Left ventricle myocardium superior (tissue), 1 donor: ENCODE measurements at regions not wholly inside any gene's neighbourhood (a gene's known extent, or its start where the extent isn't known, plus 50 kb on each side); places are given as distances from the start of the nearest gene placed in this dataset.
"Not testable (repeated sequence)": the region's sequence is repeated elsewhere in the genome, so short reads cannot be mapped to it uniquely, and the experiment has no call there.

Experiments used
- ATAC-seq: fragments of 200-7000 bp; cut with Tn5 transposase; one replicate; pipeline ENCODE4 v1.9.1; 2020; ENCODE audit warnings: mild to moderate bottlenecking, moderate library complexity
- DNase-seq: peaks from one replicate; pipeline ENCODE4 v3.0.0-alpha.2; 2020
- intact Hi-C: fragments of 100-400 bp; cut with micrococcal nuclease; formaldehyde crosslinking; loops from one replicate; pipeline ENCODE4 v1.11.0; 2022
- donor health status: DM: no; HTN: yes; CAD: no; lungs with severe emphysema.

GRCh38 chr6:85002847-85003246, 238.4 kb upstream of the TBX18 start:
- ATAC-seq (no peak), DNase-seq (no peak)
- intact Hi-C loops = no loop called here

- intact Hi-C loops = no loop called here
- no peak for ATAC-seq
- no peak for DNase-seq
Observed at GRCh38 chr6:85000001-85000400, 235.6 kb upstream of the TBX18 start.

- ATAC-seq = no peak
- intact Hi-C loops = no loop called here
- no peak for DNase-seq
Observed at GRCh38 chr6:84998223-84998622, 233.8 kb upstream of the TBX18 start.

- intact Hi-C loops, DNase-seq, ATAC-seq: not testable (repeated sequence)
Observed at GRCh38 chr6:84988766-84989165, 224.4 kb upstream of the TBX18 start.

GRCh38 chr6:84985490-84985889, 221.1 kb upstream of the TBX18 start:
- ATAC-seq, intact Hi-C loops, DNase-seq: not testable (repeated sequence)

- ATAC-seq (no peak), DNase-seq (no peak)
Observed at GRCh38 chr6:84979541-84979940, 215.1 kb upstream of the TBX18 start.

GRCh38 chr6:84977363-84977705, 212.9 kb upstream of the TBX18 start:
- intact Hi-C loops = no loop called here
- ATAC-seq = no peak
- DNase-seq = no peak

More at GRCh38 chr6:84979541-84979940, 215.1 kb upstream of the TBX18 start:
- intact Hi-C loops = no loop called here

GRCh38 chr6:84976526-84977362, 212.3 kb upstream of the TBX18 start:
- no peak for ATAC-seq
- DNase-seq = no peak
- intact Hi-C loops = no loop called here

- DNase-seq (no peak), ATAC-seq (no peak)
- intact Hi-C loops = no loop called here
Observed at GRCh38 chr6:84975316-84975715, 210.9 kb upstream of the TBX18 start.

- DNase-seq = no peak
- no peak for ATAC-seq
- intact Hi-C loops = no loop called here
Observed at GRCh38 chr6:84973606-84974005, 209.2 kb upstream of the TBX18 start.

GRCh38 chr6:84967965-84968364, 203.6 kb upstream of the TBX18 start:
- DNase-seq (no peak), ATAC-seq (no peak)
- intact Hi-C loops = no loop called here

- no peak for ATAC-seq
Observed at GRCh38 chr6:84967389-84967788, 203.0 kb upstream of the TBX18 start.

GRCh38 chr6:84953111-84953755, 188.8 kb upstream of the TBX18 start:
- ATAC-seq (no peak), DNase-seq (no peak)

More at GRCh38 chr6:84967389-84967788, 203.0 kb upstream of the TBX18 start:
- intact Hi-C loops = no loop called here
- no peak for DNase-seq

GRCh38 chr6:84944926-84945325, 180.5 kb upstream of the TBX18 start:
- ATAC-seq, DNase-seq, intact Hi-C loops: not testable (repeated sequence)

More at GRCh38 chr6:84953111-84953755, 188.8 kb upstream of the TBX18 start:
- intact Hi-C loops = no loop called here

GRCh38 chr6:84943905-84944304, 179.5 kb upstream of the TBX18 start:
- ATAC-seq = no peak
- intact Hi-C loops = no loop called here
- no peak for DNase-seq

- intact Hi-C loops, DNase-seq, ATAC-seq: not testable (repeated sequence)
Observed at GRCh38 chr6:84941609-84942008, 177.2 kb upstream of the TBX18 start.

- ATAC-seq (no peak), DNase-seq (no peak)
- intact Hi-C loops = no loop called here
Observed at GRCh38 chr6:84929212-84929611, 164.8 kb upstream of the TBX18 start.

- intact Hi-C loops = no loop called here
- DNase-seq (no peak), ATAC-seq (no peak)
Observed at GRCh38 chr6:84927551-84927950, 163.2 kb upstream of the TBX18 start.

GRCh38 chr6:84926189-84927155, 162.1 kb upstream of the TBX18 start:
- no peak for ATAC-seq
- no peak for DNase-seq
- intact Hi-C loops = no loop called here

GRCh38 chr6:84921891-84922290, 157.5 kb upstream of the TBX18 start:
- no peak for ATAC-seq
- intact Hi-C loops = no loop called here
- no peak for DNase-seq
